ENCODE measurements at regions not wholly inside any gene's neighbourhood (a gene's known extent, or its start where the extent isn't known, plus 50 kb on each side); places are given as distances from the start of the nearest gene placed in this dataset.

GRCh38 chr1:170219163-170219562 lies 73.4 kb downstream of the NTMT2 start:
- no peak for DNase-seq

GRCh38 chr1:170221031-170221430 lies 75.3 kb downstream of the NTMT2 start:
- no peak for DNase-seq

- DNase-seq = no peak
Measured at GRCh38 chr1:170221495-170221894, 75.7 kb downstream of the NTMT2 start.

GRCh38 chr1:170224469-170224868 lies 78.7 kb downstream of the NTMT2 start:
- DNase-seq = no peak

- no peak for DNase-seq
Measured at GRCh38 chr1:170225781-170226530, 80.2 kb downstream of the NTMT2 start.

- no peak for DNase-seq
Measured at GRCh38 chr1:170226767-170227166, 81.0 kb downstream of the NTMT2 start.

GRCh38 chr1:170230323-170230722 lies 84.6 kb downstream of the NTMT2 start:
- no peak for DNase-seq

- DNase-seq = no peak
Measured at GRCh38 chr1:170231662-170232061, 85.9 kb downstream of the NTMT2 start.

GRCh38 chr1:170238704-170239391 lies 93.1 kb downstream of the NTMT2 start:
- DNase-seq = no peak

- no peak for DNase-seq
Measured at GRCh38 chr1:170239445-170239844, 93.7 kb downstream of the NTMT2 start.

- DNase-seq = no peak
Measured at GRCh38 chr1:170240409-170240808, 94.7 kb downstream of the NTMT2 start.

- DNase-seq = no peak
Measured at GRCh38 chr1:170241266-170241851, 95.6 kb downstream of the NTMT2 start.

GRCh38 chr1:170247751-170248521 lies 102.2 kb downstream of the NTMT2 start:
- no peak for DNase-seq

- DNase-seq = no peak
Measured at GRCh38 chr1:170250531-170251276, 104.9 kb downstream of the NTMT2 start.

- DNase-seq = no peak
Measured at GRCh38 chr1:170252851-170253579, 107.3 kb downstream of the NTMT2 start.

- no peak for DNase-seq
Measured at GRCh38 chr1:170254371-170254770, 108.6 kb downstream of the NTMT2 start.

- DNase-seq = no peak
Measured at GRCh38 chr1:170261669-170262068, 115.9 kb downstream of the NTMT2 start.

- DNase-seq = no peak
Measured at GRCh38 chr1:170262276-170262939, 116.6 kb downstream of the NTMT2 start.

- DNase-seq = no peak
Measured at GRCh38 chr1:170265234-170265633, 119.5 kb downstream of the NTMT2 start.

- no peak for DNase-seq
Measured at GRCh38 chr1:170267317-170267716, 121.6 kb downstream of the NTMT2 start.

GRCh38 chr1:170271430-170272161 lies 125.8 kb downstream of the NTMT2 start:
- no peak for DNase-seq
